LNCaP clone FGC (cell line): ENCODE measurements at regions not wholly inside any gene's neighbourhood (a gene's known extent, or its start where the extent isn't known, plus 50 kb on each side); places are given as distances from the start of the nearest gene placed in this dataset.

Experiments
- DNase-seq: peaks from one replicate; pipeline ENCODE4 v3.0.0-alpha.2; 2011; ENCODE audit warnings: low read depth
- H3K4me3 ChIP-seq: 2 replicates; pipeline ENCODE4 v1.5.1; 2011; ENCODE audit warnings: mild to moderate bottlenecking, low read depth, low read length, control low read depth
- CTCF ChIP-seq: IDR thresholded peaks from 2 replicates; pipeline ENCODE4 v1.5.1; 2012; ENCODE audit warnings: mild to moderate bottlenecking; ENCODE audit not compliant: control insufficient read depth, insufficient read depth; ENCODE audit errors: extremely low read depth

GRCh38 chr1:104923075-104923474 is 1173.4 kb downstream of the AMY1C start:
- no peak for TF ChIP-seq CTCF
- DNase-seq: no peak
- H3K4me3 ChIP-seq: no peak overlapping the region

- DNase-seq: no peak
- no peak overlapping the region for H3K4me3 ChIP-seq
- TF ChIP-seq CTCF: no peak
Observed at GRCh38 chr1:104929280-104929679, 1179.6 kb downstream of the AMY1C start.

- no peak for TF ChIP-seq CTCF
- no peak for DNase-seq
- no peak overlapping the region for H3K4me3 ChIP-seq
Observed at GRCh38 chr1:104932030-104932915, 1182.6 kb downstream of the AMY1C start.

- DNase-seq: no peak
- no peak overlapping the region for H3K4me3 ChIP-seq
- no peak for TF ChIP-seq CTCF
Observed at GRCh38 chr1:104932949-104933679, 1183.4 kb downstream of the AMY1C start.

GRCh38 chr1:104933846-104934245 is 1184.1 kb downstream of the AMY1C start:
- no peak for DNase-seq
- TF ChIP-seq CTCF: no peak
- no peak overlapping the region for H3K4me3 ChIP-seq

GRCh38 chr1:104945406-104945805 is 1195.7 kb downstream of the AMY1C start:
- DNase-seq: no peak
- H3K4me3 ChIP-seq: no peak overlapping the region
- TF ChIP-seq CTCF: no peak
